Right atrium auricular region (tissue), 2 donors: ENCODE measurements at regions not wholly inside any gene's neighbourhood (a gene's known extent, or its start where the extent isn't known, plus 50 kb on each side); places are given as distances from the start of the nearest gene placed in this dataset.

Source experiments
- DNase-seq: peaks from one replicate; pipeline ENCODE4 v3.0.0-alpha.2; 2019; ENCODE audit warnings: low spot score
- H3K27ac ChIP-seq, 2 donors: fragments of 200-600 bp; sonication (generic); 1 replicate in 1 of 2; 2 replicates in 1 of 2; pipeline ENCODE4 v1.5.1; 2016 to 2019
- H3K27me3 ChIP-seq, 2 donors: fragments of 200-600 bp; sonication (generic); one replicate each; pipeline versions ENCODE4 v1.5.1 to v1.6.0; 2017 to 2019
- H3K36me3 ChIP-seq: fragments of 200-600 bp; sonication (generic); one replicate; pipeline ENCODE4 v1.5.1; 2016
- H3K4me1 ChIP-seq, 2 donors: fragments of 200-600 bp; sonication (generic); one replicate each; pipeline versions ENCODE4 v1.5.1 to v1.6.0; 2017 to 2019
- H3K4me3 ChIP-seq, 2 donors: fragments of 200-600 bp; sonication (generic); 1 replicate in 1 of 2; 2 replicates in 1 of 2; pipeline ENCODE4 v1.5.1; 2017 to 2019; ENCODE audit warnings: mild to moderate bottlenecking in 1 of 2, moderate library complexity in 1 of 2
- H3K9me3 ChIP-seq, 2 donors: fragments of 200-600 bp; sonication (generic); one replicate each; pipeline ENCODE4 v1.5.1; 2019
- TF ChIP-seq, protein P1 (sequence below), 2 donors: fragments of 200-600 bp; sonication (generic); IDR thresholded peaks; one replicate each; pipeline ENCODE4 v1.5.1; 2019; ENCODE audit warnings: antibody characterized with exemption in 2 of 2

DNA sequence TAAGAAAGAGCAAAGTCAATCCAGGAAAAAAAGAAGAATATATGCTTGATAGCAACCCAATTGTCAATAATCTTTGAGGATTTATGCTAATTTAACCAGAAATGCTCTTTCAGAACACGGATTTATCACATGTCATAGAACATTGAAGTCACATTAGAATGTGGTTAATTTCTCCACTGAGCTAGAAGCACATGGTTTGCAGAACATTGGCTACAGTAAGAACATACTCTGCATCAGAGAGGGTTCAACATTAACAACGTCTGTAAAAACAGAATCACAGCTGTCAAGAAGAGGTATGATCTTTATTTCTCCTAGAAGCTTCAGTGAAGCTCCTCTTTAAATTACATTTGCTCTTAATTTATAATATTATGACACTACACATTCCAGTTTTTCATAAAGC, 619.7 kb upstream of the AGTR1 start:
- DNase-seq: no peak
- TF ChIP-seq, protein P1, sequence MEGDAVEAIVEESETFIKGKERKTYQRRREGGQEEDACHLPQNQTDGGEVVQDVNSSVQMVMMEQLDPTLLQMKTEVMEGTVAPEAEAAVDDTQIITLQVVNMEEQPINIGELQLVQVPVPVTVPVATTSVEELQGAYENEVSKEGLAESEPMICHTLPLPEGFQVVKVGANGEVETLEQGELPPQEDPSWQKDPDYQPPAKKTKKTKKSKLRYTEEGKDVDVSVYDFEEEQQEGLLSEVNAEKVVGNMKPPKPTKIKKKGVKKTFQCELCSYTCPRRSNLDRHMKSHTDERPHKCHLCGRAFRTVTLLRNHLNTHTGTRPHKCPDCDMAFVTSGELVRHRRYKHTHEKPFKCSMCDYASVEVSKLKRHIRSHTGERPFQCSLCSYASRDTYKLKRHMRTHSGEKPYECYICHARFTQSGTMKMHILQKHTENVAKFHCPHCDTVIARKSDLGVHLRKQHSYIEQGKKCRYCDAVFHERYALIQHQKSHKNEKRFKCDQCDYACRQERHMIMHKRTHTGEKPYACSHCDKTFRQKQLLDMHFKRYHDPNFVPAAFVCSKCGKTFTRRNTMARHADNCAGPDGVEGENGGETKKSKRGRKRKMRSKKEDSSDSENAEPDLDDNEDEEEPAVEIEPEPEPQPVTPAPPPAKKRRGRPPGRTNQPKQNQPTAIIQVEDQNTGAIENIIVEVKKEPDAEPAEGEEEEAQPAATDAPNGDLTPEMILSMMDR (IDR thresholded peaks at IDR 0.05): no peak
- H3K9me3 ChIP-seq: no peaks in the 10 kb centered on the region
- H3K4me3 ChIP-seq: no peak overlapping the region
- peaks cover 0 to 8% of the 10 kb centered on the region in 2 donors for H3K4me1 ChIP-seq
- H3K27ac ChIP-seq: no peak overlapping the region
- H3K36me3 ChIP-seq: no peaks in the 10 kb centered on the region
- H3K27me3 ChIP-seq: no peaks in the 10 kb centered on the region

DNA sequence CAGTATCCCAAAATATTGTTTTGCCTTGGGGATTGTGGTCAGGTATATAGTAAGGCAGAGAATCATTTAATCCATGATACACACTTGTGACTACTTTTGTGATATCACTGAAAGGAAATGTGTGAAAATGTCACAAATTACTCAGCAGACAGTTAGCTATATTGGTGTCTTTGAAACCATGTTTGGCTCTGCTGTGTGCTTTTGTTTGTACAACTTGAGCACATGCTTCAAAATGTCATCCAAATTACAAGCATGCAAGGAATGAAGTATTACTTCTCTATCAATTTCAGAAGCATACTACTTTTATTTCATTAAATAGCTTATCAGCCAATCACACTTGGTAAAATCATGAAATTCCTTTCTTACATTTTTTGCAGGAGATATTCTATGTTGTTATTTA, 619.0 kb upstream of the AGTR1 start:
- DNase-seq: no peak
- Histone ChIP-seq H3K4me3 (no peak overlapping the region), H3K27ac (no peak overlapping the region), H3K36me3 (no peaks in the 10 kb centered on the region), H3K4me1 (peaks cover 0 to 8% of the 10 kb centered on the region in 2 donors), H3K27me3 (no peaks in the 10 kb centered on the region), H3K9me3 (no peaks in the 10 kb centered on the region)
- TF ChIP-seq, protein P1 (IDR thresholded peaks at IDR 0.05): no peak

DNA sequence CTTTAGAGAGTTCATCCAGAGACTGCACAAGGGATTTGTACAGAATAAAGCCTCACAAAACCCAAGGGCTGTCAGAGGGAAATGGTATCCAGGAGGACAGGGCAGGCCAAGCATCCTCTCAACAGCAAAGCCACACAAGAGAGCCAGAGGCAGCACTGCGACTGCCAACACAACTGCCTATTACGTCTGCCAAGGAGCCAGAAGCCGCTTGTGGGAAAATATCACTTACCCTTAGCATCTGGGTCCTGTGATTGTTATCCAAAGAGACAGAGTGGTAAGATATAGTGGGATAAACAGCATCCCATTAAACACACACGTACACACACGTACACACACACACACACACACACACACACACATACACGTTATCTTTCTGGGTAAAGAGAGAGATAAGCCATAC, 618.3 kb upstream of the AGTR1 start:
- no peaks in the 10 kb centered on the region for H3K9me3 ChIP-seq
- peak; percentile 58 for DNase-seq
- H3K27ac ChIP-seq: no peak overlapping the region
- peaks cover 0 to 8% of the 10 kb centered on the region in 2 donors for H3K4me1 ChIP-seq
- H3K4me3 ChIP-seq: no peak overlapping the region
- TF ChIP-seq, protein P1 (IDR thresholded peaks at IDR 0.05): no peak
- H3K36me3 ChIP-seq: no peaks in the 10 kb centered on the region
- H3K27me3 ChIP-seq: no peaks in the 10 kb centered on the region

DNA sequence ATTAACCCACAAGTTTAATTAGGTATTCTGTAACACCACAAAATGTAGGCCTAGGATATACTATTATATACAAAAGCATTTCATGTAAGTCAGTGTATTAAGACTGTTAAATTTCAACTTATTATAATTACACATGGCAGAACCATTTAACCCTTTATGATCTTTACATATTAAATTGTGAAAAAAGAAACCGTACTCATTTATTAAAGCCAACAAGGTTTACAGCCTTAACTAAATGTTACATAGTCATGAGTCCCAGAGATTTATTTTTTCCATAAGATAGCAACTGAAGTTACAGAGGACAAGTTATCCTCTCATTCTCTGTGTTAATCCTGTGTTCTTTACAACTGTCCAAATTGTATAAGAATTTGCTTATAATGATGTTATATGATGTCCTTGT, 615.8 kb upstream of the AGTR1 start:
- Histone ChIP-seq H3K27me3 (no peaks in the 10 kb centered on the region), H3K36me3 (no peaks in the 10 kb centered on the region), H3K27ac (no peak overlapping the region), H3K4me3 (no peak overlapping the region), H3K4me1 (peaks cover 0 to 8% of the 10 kb centered on the region in 2 donors), H3K9me3 (no peaks in the 10 kb centered on the region)
- TF ChIP-seq, protein P1 (IDR thresholded peaks at IDR 0.05): no peak
- no peak for DNase-seq

DNA sequence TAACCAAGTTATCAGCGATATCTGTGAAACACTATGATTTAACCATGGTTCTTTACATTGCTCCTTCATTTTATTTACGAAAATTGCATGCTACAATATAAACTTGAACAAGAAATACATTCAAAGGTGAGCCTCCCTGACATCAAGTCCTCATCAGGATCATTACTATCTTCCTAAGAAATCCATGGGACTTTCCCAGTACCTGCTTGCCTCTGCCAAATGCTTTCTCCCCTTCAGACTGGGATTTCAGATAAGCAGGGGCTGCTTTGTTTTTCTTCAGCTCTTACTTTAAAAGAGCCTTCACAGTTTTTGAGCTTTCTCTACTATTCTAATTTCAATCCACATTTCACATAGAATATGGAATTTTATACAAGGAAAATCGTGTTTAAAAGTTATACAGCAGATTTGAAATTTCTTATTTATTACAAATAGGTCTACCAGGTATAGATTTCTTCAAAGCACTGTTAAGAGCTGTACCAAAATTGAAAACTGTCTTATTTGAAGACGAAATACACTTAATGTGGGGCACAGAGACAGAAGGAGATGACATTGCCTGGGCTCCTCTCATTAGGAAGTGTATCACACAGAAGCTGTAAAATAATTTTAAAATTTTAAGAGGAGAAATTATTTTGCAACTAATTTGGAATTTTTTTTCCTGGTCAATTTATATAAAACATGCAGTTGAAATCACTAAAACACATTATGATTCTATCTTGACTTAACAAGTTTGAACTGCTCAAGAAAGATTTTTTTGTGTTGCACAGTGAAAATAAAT, 615.0 kb upstream of the AGTR1 start:
- Histone ChIP-seq H3K9me3 (no peaks in the 10 kb centered on the region), H3K4me1 (peaks cover 0 to 8% of the 10 kb centered on the region in 2 donors), H3K27me3 (no peaks in the 10 kb centered on the region), H3K36me3 (no peaks in the 10 kb centered on the region), H3K27ac (no peak overlapping the region), H3K4me3 (no peak overlapping the region)
- no peak for DNase-seq
- TF ChIP-seq, protein P1 (IDR thresholded peaks at IDR 0.05): no peak
